ENCODE measurements at regions not wholly inside any gene's neighbourhood (a gene's known extent, or its start where the extent isn't known, plus 50 kb on each side); places are given as distances from the start of the nearest gene placed in this dataset.
"Not testable (repeated sequence)": the region's sequence is repeated elsewhere in the genome, so short reads cannot be mapped to it uniquely, and the experiment has no call there.

DNA sequence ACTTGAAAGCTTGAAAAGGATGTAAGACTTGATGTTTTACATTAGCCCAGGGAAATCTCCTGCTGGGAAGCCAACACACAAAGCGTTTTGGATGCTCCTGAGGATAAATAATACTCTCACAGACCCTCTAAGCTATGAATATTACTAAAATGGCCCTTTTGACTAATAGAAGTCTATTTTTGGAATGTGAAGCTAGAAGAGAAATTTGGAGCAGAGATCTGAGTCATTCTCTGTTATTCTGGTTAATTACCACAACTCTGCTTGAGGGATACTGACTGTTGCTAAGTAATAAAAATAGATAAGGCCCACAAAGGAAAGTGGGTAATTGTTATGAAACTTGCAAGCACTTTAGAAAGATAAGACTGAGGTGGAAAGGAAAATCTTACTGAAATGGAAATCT lies 346.2 kb upstream of the STXBP6 start:
- Mint-ChIP-seq H3K4me3 (no peak overlapping the region), H3K27ac (no peak overlapping the region), H3K36me3 (ENCODE audit: low read depth) (no peaks in the 10 kb centered on the region), H3K27me3 (no peaks in the 10 kb centered on the region), H3K4me1 (no peaks in the 10 kb centered on the region)
- H3K9me3 ChIP-seq (ENCODE audit: control insufficient read depth, low read length, poor library complexity, severe bottlenecking): no peaks in the 10 kb centered on the region
- no peak for DNase-seq
- ATAC-seq: no peak

GRCh38 chr14:25394791-25395391 lies 344.9 kb upstream of the STXBP6 start:
- H3K4me3 Mint-ChIP-seq: no peak overlapping the region
- no peak for DNase-seq
- no peaks in the 10 kb centered on the region for H3K36me3 Mint-ChIP-seq (ENCODE audit: low read depth)
- H3K9me3 ChIP-seq (ENCODE audit: control insufficient read depth, low read length, poor library complexity, severe bottlenecking): no peaks in the 10 kb centered on the region
- no peak overlapping the region for H3K27ac Mint-ChIP-seq
- no peaks in the 10 kb centered on the region for H3K27me3 Mint-ChIP-seq
- H3K4me1 Mint-ChIP-seq: no peaks in the 10 kb centered on the region
- ATAC-seq: no peak

GRCh38 chr14:25394356-25394755 lies 344.4 kb upstream of the STXBP6 start:
- H3K9me3 ChIP-seq (ENCODE audit: control insufficient read depth, low read length, poor library complexity, severe bottlenecking): no peaks in the 10 kb centered on the region
- no peak for DNase-seq
- no peak for ATAC-seq
- Mint-ChIP-seq H3K4me1 (no peaks in the 10 kb centered on the region), H3K27me3 (no peaks in the 10 kb centered on the region), H3K27ac (no peak overlapping the region), H3K4me3 (no peak overlapping the region), H3K36me3 (ENCODE audit: low read depth) (no peaks in the 10 kb centered on the region)

GRCh38 chr14:25389948-25390347 lies 340.0 kb upstream of the STXBP6 start:
- Mint-ChIP-seq H3K27me3 (no peaks in the 10 kb centered on the region), H3K27ac (no peak overlapping the region), H3K4me3 (no peak overlapping the region), H3K36me3 (ENCODE audit: low read depth) (no peaks in the 10 kb centered on the region), H3K4me1 (no peaks in the 10 kb centered on the region)
- DNase-seq (no peak), ATAC-seq (no peak)
- H3K9me3 ChIP-seq (ENCODE audit: control insufficient read depth, low read length, poor library complexity, severe bottlenecking): no peaks in the 10 kb centered on the region

- DNase-seq (no peak), ATAC-seq (no peak)
- no peak overlapping the region for H3K27ac Mint-ChIP-seq
Observed at GRCh38 chr14:25381498-25381897, 331.6 kb upstream of the STXBP6 start.

GRCh38 chr14:25375639-25376038 lies 325.7 kb upstream of the STXBP6 start:
- H3K27me3 Mint-ChIP-seq: no peaks in the 10 kb centered on the region
- no peaks in the 10 kb centered on the region for H3K9me3 ChIP-seq (ENCODE audit: control insufficient read depth, low read length, poor library complexity, severe bottlenecking)
- no peak overlapping the region for H3K4me3 Mint-ChIP-seq
- H3K36me3 Mint-ChIP-seq (ENCODE audit: low read depth): no peaks in the 10 kb centered on the region
- ATAC-seq: no peak
- no peak overlapping the region for H3K27ac Mint-ChIP-seq
- DNase-seq: no peak
- no peaks in the 10 kb centered on the region for H3K4me1 Mint-ChIP-seq

More at GRCh38 chr14:25381498-25381897, 331.6 kb upstream of the STXBP6 start:
- Mint-ChIP-seq H3K4me3 (no peak overlapping the region), H3K36me3 (ENCODE audit: low read depth) (no peaks in the 10 kb centered on the region), H3K4me1 (no peaks in the 10 kb centered on the region), H3K27me3 (no peaks in the 10 kb centered on the region)
- no peaks in the 10 kb centered on the region for H3K9me3 ChIP-seq (ENCODE audit: control insufficient read depth, low read length, poor library complexity, severe bottlenecking)

DNA sequence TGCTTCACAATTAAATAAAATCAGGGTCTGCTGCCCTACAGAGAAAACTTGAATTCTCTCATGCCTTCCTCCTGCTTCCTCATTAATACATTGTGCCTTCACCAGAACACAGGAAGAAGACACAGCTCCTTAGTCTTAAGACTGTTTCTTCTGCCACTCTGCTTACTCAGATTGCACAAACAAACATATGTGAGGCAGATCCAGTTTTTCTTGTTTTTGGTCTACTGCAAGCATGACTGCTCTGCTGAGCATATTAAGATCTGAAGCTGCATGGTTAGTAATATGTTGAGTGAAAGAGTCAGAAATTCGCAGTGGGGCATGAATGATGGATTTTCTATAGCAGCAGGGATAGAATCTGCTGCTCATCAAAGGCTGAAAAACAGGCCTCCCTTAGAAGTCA lies 321.1 kb upstream of the STXBP6 start:
- DNase-seq: no peak
- Mint-ChIP-seq H3K27me3 (no peaks in the 10 kb centered on the region), H3K4me1 (no peaks in the 10 kb centered on the region), H3K4me3 (no peak overlapping the region), H3K36me3 (ENCODE audit: low read depth) (no peaks in the 10 kb centered on the region), H3K27ac (no peak overlapping the region)
- no peaks in the 10 kb centered on the region for H3K9me3 ChIP-seq (ENCODE audit: control insufficient read depth, low read length, poor library complexity, severe bottlenecking)
- no peak for ATAC-seq

DNA sequence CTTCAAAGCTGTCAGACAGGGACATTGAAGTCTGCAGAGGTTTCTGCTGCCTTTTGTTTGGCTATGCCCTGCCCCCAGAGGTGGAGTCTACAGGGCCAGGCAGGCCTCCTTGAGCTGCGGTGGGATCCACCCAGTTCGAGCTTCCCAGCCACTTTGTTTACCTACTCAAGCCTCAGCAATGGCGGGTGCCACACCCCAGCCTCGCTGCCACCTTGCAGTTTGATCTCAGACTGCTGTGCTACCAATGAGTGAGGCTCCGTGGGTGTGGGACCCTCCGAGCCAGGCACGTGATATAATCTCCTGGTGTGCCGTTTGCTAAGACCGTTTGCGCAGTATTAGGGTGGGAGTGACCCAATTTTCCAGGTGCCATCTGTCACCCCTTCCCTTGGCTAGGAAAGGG lies 320.1 kb upstream of the STXBP6 start:
- H3K27me3 Mint-ChIP-seq; ATAC-seq; H3K4me3 Mint-ChIP-seq; H3K36me3 Mint-ChIP-seq (ENCODE audit: low read depth); H3K4me1 Mint-ChIP-seq; H3K27ac Mint-ChIP-seq; DNase-seq; H3K9me3 ChIP-seq (ENCODE audit: control insufficient read depth, low read length, poor library complexity, severe bottlenecking): not testable (repeated sequence)

DNA sequence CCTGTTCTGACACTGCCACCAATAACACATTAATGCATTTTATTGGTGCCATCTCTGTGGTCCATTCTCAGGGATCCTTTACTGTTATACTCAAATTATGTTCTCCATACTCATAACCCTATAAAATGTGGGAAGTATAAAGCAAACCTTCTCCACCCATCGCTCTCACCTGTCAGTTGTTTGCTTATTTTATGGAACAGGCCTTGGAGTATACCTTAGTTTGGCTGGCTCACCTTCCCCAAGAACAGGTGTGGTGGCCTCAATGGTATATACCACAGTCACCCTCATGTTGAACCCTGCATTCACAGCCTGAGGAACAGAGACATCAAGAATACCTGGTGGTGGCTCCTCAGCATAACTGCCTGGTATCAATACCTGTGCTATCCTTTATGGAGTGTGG lies 308.4 kb upstream of the STXBP6 start:
- no peaks in the 10 kb centered on the region for H3K27me3 Mint-ChIP-seq
- ATAC-seq: no peak
- H3K4me1 Mint-ChIP-seq: no peaks in the 10 kb centered on the region
- no peaks in the 10 kb centered on the region for H3K36me3 Mint-ChIP-seq (ENCODE audit: low read depth)
- H3K9me3 ChIP-seq (ENCODE audit: control insufficient read depth, low read length, poor library complexity, severe bottlenecking): no peaks in the 10 kb centered on the region
- H3K27ac Mint-ChIP-seq: no peak overlapping the region
- no peak for DNase-seq
- H3K4me3 Mint-ChIP-seq: no peak overlapping the region

- Mint-ChIP-seq H3K4me1 (no peaks in the 10 kb centered on the region), H3K36me3 (ENCODE audit: low read depth) (no peaks in the 10 kb centered on the region), H3K27ac (no peak overlapping the region), H3K4me3 (no peak overlapping the region), H3K27me3 (no peaks in the 10 kb centered on the region)
- H3K9me3 ChIP-seq (ENCODE audit: control insufficient read depth, low read length, poor library complexity, severe bottlenecking): no peaks in the 10 kb centered on the region
- no peak for ATAC-seq
- no peak for DNase-seq
Observed at GRCh38 chr14:25351269-25351668, 301.3 kb upstream of the STXBP6 start.

DNA sequence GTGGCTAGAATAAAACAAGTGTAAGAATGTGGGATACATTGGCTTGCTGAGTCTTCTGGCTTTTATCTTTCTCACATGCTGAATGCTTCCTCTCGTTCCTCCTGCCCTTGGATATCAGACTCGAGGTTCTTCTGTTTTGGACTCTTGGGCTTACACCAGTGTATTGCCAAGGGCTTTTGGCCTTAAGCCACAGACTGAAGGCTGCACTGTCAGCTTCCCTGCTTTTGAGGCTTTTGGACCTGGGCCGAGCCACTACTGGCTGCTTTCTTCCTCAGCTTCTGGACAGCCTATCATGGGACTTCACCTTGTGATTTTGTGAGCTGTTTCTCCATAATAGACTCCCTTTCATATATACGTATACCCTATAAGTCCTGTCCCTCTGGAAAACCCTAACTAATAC lies 300.9 kb upstream of the STXBP6 start:
- Mint-ChIP-seq H3K27me3 (no peaks in the 10 kb centered on the region), H3K36me3 (ENCODE audit: low read depth) (no peaks in the 10 kb centered on the region), H3K4me1 (no peaks in the 10 kb centered on the region), H3K4me3 (no peak overlapping the region), H3K27ac (no peak overlapping the region)
- DNase-seq: no peak
- ATAC-seq: no peak
- H3K9me3 ChIP-seq (ENCODE audit: control insufficient read depth, low read length, poor library complexity, severe bottlenecking): no peaks in the 10 kb centered on the region

DNA sequence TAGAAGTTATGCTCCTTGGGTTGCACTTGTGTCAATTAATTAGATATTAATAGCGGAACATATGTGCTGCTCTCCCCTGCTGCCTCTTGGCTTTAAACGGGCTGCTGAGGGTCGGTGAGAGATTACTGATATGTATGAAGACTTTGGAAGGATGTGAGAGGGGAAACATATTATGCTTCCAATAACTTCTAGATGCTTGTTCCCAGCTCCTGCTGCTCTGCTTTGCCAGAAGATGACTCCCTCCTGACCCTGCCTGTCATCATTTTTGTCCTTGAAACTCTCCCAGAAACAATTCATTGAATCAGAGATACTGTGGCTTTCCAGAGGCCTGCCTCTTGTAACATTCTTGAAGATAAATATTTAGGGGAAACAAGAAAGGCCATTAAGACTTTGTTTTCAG lies 300.1 kb upstream of the STXBP6 start:
- H3K9me3 ChIP-seq (ENCODE audit: control insufficient read depth, low read length, poor library complexity, severe bottlenecking): no peaks in the 10 kb centered on the region
- no peaks in the 10 kb centered on the region for H3K27me3 Mint-ChIP-seq
- no peaks in the 10 kb centered on the region for H3K36me3 Mint-ChIP-seq (ENCODE audit: low read depth)
- no peak for DNase-seq
- no peak overlapping the region for H3K27ac Mint-ChIP-seq
- ATAC-seq: no peak
- H3K4me1 Mint-ChIP-seq: no peaks in the 10 kb centered on the region
- no peak overlapping the region for H3K4me3 Mint-ChIP-seq

GRCh38 chr14:25349269-25349668 lies 299.3 kb upstream of the STXBP6 start:
- no peaks in the 10 kb centered on the region for H3K9me3 ChIP-seq (ENCODE audit: control insufficient read depth, low read length, poor library complexity, severe bottlenecking)
- DNase-seq (no peak), ATAC-seq (no peak)
- no peaks in the 10 kb centered on the region for H3K27me3 Mint-ChIP-seq
- no peak overlapping the region for H3K27ac Mint-ChIP-seq
- no peaks in the 10 kb centered on the region for H3K4me1 Mint-ChIP-seq
- H3K4me3 Mint-ChIP-seq: no peak overlapping the region
- H3K36me3 Mint-ChIP-seq (ENCODE audit: low read depth): no peaks in the 10 kb centered on the region

GRCh38 chr14:25340882-25341281 lies 290.9 kb upstream of the STXBP6 start:
- no peak overlapping the region for H3K4me3 Mint-ChIP-seq
- no peak overlapping the region for H3K27ac Mint-ChIP-seq
- no peaks in the 10 kb centered on the region for H3K27me3 Mint-ChIP-seq
- no peaks in the 10 kb centered on the region for H3K9me3 ChIP-seq (ENCODE audit: control insufficient read depth, low read length, poor library complexity, severe bottlenecking)
- H3K4me1 Mint-ChIP-seq: no peaks in the 10 kb centered on the region
- ATAC-seq (no peak), DNase-seq (no peak)
- H3K36me3 Mint-ChIP-seq (ENCODE audit: low read depth): no peaks in the 10 kb centered on the region

Data from T-helper 17 cell (primary cell).